ENCODE measurements at regions not wholly inside any gene's neighbourhood (a gene's known extent, or its start where the extent isn't known, plus 50 kb on each side); places are given as distances from the start of the nearest gene placed in this dataset.

DNA sequence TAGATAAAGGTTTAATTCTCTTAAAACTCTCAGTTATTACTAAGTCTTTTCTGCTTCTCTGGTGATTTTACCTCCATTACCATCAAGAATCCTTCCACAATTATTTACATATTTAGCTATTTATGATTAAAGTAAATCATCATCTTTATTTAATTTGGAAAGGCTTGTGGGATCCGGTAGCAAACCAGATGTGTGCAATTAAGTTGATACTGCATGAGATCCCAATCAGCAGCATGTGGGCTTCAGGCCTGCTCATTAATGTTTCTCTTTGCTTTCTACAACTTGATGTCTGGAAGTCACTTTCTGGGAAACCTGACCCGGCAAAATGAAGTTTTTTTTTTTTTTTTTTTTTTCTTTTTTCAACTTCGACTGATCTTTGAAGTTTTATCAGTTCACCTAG lies 558.4 kb upstream of the ANO5 start:
- TF ChIP-seq, protein P1, sequence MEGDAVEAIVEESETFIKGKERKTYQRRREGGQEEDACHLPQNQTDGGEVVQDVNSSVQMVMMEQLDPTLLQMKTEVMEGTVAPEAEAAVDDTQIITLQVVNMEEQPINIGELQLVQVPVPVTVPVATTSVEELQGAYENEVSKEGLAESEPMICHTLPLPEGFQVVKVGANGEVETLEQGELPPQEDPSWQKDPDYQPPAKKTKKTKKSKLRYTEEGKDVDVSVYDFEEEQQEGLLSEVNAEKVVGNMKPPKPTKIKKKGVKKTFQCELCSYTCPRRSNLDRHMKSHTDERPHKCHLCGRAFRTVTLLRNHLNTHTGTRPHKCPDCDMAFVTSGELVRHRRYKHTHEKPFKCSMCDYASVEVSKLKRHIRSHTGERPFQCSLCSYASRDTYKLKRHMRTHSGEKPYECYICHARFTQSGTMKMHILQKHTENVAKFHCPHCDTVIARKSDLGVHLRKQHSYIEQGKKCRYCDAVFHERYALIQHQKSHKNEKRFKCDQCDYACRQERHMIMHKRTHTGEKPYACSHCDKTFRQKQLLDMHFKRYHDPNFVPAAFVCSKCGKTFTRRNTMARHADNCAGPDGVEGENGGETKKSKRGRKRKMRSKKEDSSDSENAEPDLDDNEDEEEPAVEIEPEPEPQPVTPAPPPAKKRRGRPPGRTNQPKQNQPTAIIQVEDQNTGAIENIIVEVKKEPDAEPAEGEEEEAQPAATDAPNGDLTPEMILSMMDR (IDR thresholded peaks at IDR 0.05), result no peak
- no peak for TF ChIP-seq POLR2A (IDR thresholded peaks at IDR 0.05)
- TF ChIP-seq EP300 (IDR thresholded peaks at IDR 0.05), result no peak

All from tibial nerve (tissue), 4 donors.